Activated naive CD8-positive, alpha-beta T cell treated with anti-CD3 and anti-CD28 coated beads for 36 hours (primary cell): ENCODE measurements at regions not wholly inside any gene's neighbourhood (a gene's known extent, or its start where the extent isn't known, plus 50 kb on each side); places are given as distances from the start of the nearest gene placed in this dataset.

Experiments used
- DNase-seq: peaks from one replicate; pipeline ENCODE4 v3.0.0; 2021
- H3K27ac Mint-ChIP-seq: one replicate; pipeline ENCODE4 v1.8.0; 2022; ENCODE audit warnings: mild to moderate bottlenecking, moderate library complexity, mixed read lengths
- H3K27me3 Mint-ChIP-seq: one replicate; pipeline ENCODE4 v1.8.0; 2022; ENCODE audit warnings: mild to moderate bottlenecking, mixed read lengths
- H3K36me3 Mint-ChIP-seq: one replicate; pipeline ENCODE4 v1.8.0; 2021; ENCODE audit warnings: mild to moderate bottlenecking, mixed read lengths
- H3K4me1 Mint-ChIP-seq: one replicate; pipeline ENCODE4 v1.8.0; 2021; ENCODE audit warnings: mixed read lengths
- H3K4me3 Mint-ChIP-seq: one replicate; pipeline ENCODE4 v1.8.0; 2022; ENCODE audit warnings: mild to moderate bottlenecking, moderate library complexity, mixed read lengths
- H3K9me3 Mint-ChIP-seq: one replicate; pipeline ENCODE4 v1.8.0; 2022; ENCODE audit warnings: mixed read lengths

DNA sequence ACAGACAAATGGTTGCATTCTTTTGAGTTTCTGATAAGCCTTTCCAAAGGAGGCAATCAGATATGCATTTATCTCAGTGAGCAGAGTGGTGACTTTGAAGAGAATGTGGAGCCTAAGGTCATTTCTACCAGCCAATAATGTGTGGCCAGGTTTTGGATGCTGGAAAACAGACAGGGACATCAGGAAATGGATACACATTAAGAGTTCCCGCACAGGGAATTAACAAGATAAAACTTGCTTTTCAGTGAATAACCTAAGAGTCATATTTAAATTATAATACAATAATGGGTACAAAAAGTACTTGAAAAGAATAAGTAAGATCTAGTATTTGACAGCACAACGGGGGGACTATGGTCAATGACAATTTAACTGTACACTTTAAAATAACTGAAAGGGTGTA lies 492.3 kb upstream of the FAM241A start:
- no peaks in the 10 kb centered on the region for H3K9me3 Mint-ChIP-seq
- no peaks in the 10 kb centered on the region for H3K4me1 Mint-ChIP-seq
- no peaks in the 10 kb centered on the region for H3K36me3 Mint-ChIP-seq
- DNase-seq: no peak
- H3K27me3 Mint-ChIP-seq: no peaks in the 10 kb centered on the region
- H3K27ac Mint-ChIP-seq: no peak overlapping the region
- H3K4me3 Mint-ChIP-seq: no peak overlapping the region

DNA sequence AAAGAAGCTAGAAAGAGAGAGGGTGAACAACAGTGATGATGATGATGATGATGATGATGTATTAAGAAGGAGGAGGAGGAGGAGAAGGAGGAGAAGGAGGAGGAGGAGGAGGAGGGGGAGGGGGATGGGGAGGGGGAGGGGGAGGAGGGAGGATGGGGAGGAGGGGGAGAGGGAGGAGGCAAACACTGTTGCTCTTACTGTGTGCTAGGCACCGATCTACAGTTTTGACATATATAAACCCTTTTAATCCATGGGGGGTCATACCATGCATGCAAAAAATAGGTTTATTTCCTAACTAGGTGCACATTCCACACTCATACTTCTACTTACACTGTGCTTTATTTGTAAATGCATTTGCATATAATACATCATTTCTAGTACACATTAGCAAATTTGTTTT lies 482.8 kb upstream of the FAM241A start:
- Mint-ChIP-seq H3K9me3 (peaks cover 3% of the 10 kb centered on the region), H3K4me1 (no peaks in the 10 kb centered on the region), H3K4me3 (no peak overlapping the region), H3K27me3 (no peaks in the 10 kb centered on the region), H3K36me3 (no peaks in the 10 kb centered on the region), H3K27ac (no peak overlapping the region)
- no peak for DNase-seq

DNA sequence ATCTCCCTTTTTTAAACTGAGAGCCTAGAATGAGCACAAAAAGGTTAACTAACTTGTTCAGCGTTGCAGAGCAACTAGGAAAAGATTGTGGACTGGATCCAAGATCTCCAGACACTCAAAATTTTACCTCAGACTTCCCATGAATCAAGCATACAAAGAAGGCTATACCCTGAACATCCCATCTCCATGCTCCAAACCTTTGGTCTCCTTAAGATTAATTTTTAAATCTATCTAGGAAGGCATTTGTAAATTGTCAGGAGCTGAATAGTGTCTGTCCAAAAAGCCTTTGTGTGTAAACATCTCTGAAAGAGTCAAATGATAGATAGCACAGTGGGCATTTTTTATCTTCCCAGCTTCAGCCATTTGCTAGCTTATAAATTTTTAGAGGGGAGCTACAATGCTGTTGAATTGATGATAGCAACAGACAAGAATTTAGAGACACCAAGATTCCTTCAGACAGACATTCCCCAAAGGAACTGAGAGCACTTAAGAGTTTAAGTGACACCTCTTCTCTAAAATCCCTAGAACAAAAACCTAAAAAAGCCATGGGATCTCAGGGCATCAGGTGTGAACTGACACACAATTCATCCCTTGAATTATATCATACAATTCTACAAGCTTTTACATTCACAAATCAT lies 480.8 kb upstream of the FAM241A start:
- H3K9me3 Mint-ChIP-seq: peaks cover 3% of the 10 kb centered on the region
- H3K36me3 Mint-ChIP-seq: no peaks in the 10 kb centered on the region
- no peak overlapping the region for H3K27ac Mint-ChIP-seq
- no peaks in the 10 kb centered on the region for H3K4me1 Mint-ChIP-seq
- no peak overlapping the region for H3K4me3 Mint-ChIP-seq
- no peaks in the 10 kb centered on the region for H3K27me3 Mint-ChIP-seq
- no peak for DNase-seq

DNA sequence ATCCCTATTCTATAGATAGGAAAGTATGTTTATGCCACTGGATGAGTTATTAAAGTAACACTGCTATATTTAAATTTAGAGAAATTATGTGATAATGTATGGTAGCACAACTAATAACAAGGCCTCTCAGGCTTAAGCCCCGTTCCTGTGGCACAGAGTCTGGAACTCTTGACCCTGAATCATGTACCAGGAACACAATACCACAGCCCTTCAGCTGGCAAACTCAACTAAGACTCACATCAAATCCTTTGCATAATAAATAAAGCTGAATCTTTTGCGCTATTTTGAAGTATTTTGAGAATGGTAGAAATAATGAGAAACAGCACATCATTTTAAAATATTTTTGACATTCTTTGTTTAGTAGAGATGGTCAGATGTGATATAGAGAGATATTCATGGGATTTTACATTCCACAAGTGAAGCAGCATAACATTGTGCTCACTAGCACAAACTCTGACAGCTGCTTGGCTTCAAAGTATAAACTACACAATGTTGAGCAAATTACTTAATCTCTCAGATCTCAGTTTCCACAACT lies 478.4 kb upstream of the FAM241A start:
- no peak for DNase-seq
- Mint-ChIP-seq H3K4me3 (no peak overlapping the region), H3K36me3 (no peaks in the 10 kb centered on the region), H3K4me1 (no peaks in the 10 kb centered on the region), H3K27ac (no peak overlapping the region), H3K9me3 (peaks cover 3% of the 10 kb centered on the region), H3K27me3 (no peaks in the 10 kb centered on the region)

DNA sequence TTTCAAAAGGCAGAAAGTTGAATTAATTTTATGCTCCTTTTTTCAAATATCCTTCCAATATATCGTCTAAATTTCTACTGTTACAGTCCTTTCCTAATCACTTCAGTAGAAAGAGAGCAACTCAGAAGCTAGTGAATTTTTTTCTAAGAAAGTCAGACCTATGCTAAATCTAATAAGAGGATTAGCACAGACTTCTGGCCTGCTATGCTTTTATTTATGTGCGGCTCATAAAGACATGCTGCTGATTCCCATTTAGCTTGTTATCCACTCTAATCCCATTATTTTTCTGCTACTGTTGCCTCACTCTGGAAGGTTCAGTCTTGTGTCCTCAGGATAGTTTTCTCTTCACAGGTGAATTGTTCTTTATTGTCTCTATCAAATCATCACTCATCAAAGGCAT lies 473.5 kb upstream of the FAM241A start:
- Mint-ChIP-seq H3K9me3 (no peaks in the 10 kb centered on the region), H3K27ac (no peak overlapping the region)

DNA sequence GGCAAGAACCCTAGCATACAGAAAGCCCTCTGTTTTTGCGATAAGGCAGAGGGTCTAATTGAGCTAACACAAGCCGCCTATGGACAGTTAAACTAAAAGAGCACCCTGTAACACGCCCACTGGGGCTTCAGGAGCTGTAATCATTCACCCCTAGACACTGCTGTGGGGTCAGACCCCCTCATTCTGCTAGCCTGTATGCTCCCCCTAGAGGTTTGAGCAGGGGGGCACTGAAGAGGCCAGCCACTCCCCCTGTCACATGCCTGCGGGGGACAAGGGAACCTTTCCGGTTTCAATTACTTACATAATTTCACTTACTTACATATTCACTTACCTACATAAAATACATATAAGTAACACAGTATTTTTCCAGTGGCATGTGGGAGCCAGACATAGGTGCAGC lies 469.5 kb upstream of the FAM241A start:
- H3K27me3 Mint-ChIP-seq: no peaks in the 10 kb centered on the region
- no peaks in the 10 kb centered on the region for H3K4me1 Mint-ChIP-seq
- H3K4me3 Mint-ChIP-seq: no peak overlapping the region
- H3K9me3 Mint-ChIP-seq: no peaks in the 10 kb centered on the region
- H3K36me3 Mint-ChIP-seq: no peaks in the 10 kb centered on the region
- DNase-seq: no peak
- H3K27ac Mint-ChIP-seq: no peak overlapping the region

More for the DNA sequence above, 473.5 kb upstream of the FAM241A start:
- no peaks in the 10 kb centered on the region for H3K4me1 Mint-ChIP-seq
- DNase-seq: no peak
- H3K4me3 Mint-ChIP-seq: no peak overlapping the region
- H3K36me3 Mint-ChIP-seq: no peaks in the 10 kb centered on the region
- no peaks in the 10 kb centered on the region for H3K27me3 Mint-ChIP-seq

DNA sequence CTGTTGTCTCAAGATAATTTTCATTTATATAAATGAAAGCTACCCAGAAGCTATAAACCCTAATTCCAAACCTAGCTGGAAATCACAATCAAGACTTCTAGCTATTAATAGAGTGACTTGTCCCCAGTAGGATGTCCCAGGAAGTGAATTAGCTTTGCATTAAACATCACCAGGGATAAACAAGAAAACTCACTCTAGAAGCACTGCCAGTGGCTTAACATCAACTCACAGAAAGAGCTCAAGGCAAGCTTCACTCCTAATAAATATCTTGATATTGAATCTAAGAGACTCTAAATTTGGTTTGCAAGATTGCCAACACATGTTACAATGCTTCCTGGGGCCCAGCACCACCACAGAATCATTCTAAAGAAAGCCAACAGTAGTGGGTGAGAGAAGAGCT lies 468.7 kb upstream of the FAM241A start:
- no peak for DNase-seq
- H3K36me3 Mint-ChIP-seq: no peaks in the 10 kb centered on the region
- H3K27ac Mint-ChIP-seq: no peak overlapping the region
- H3K27me3 Mint-ChIP-seq: no peaks in the 10 kb centered on the region
- no peaks in the 10 kb centered on the region for H3K9me3 Mint-ChIP-seq
- H3K4me1 Mint-ChIP-seq: no peaks in the 10 kb centered on the region
- H3K4me3 Mint-ChIP-seq: no peak overlapping the region

DNA sequence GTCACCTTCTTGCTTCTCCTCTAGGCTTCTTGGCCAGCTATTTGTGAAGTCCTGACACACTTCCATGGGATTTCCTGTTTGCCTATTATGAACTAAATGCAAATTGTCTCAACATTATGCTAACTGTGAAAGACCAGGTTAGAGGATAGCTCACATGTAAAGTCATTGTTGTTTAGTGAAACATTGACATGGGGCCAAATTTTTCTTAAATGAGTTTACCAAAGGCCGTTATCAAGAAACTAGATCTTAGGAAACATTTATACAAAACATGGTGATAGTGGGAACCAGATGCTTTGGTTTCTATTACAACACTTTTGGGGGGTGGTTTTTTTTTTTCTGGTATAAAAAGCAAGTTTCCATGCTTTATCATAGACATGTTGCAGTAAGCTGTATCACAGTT lies 466.8 kb upstream of the FAM241A start:
- H3K4me3 Mint-ChIP-seq: no peak overlapping the region
- H3K4me1 Mint-ChIP-seq: no peaks in the 10 kb centered on the region
- no peaks in the 10 kb centered on the region for H3K9me3 Mint-ChIP-seq
- no peaks in the 10 kb centered on the region for H3K27me3 Mint-ChIP-seq
- no peak for DNase-seq
- H3K27ac Mint-ChIP-seq: no peak overlapping the region
- no peaks in the 10 kb centered on the region for H3K36me3 Mint-ChIP-seq

DNA sequence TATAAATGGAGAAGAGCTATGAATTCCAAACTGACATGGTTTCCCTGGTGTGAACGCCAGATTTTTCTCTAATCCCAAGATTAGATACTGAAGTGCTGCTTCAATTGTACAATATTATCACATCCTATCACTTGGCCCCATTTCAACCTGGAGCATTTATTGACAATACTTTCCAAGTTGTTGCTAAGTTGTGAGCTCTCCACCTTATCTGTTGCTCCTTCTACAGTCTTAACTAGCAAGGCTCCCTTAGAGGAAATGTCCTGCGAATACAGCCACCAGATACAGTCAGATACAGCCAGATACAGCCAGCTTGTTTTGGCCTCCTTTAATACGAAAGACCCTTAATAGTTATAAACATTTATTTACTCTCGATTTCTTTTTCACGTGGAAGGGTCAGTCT lies 466.3 kb upstream of the FAM241A start:
- no peak overlapping the region for H3K4me3 Mint-ChIP-seq

DNA sequence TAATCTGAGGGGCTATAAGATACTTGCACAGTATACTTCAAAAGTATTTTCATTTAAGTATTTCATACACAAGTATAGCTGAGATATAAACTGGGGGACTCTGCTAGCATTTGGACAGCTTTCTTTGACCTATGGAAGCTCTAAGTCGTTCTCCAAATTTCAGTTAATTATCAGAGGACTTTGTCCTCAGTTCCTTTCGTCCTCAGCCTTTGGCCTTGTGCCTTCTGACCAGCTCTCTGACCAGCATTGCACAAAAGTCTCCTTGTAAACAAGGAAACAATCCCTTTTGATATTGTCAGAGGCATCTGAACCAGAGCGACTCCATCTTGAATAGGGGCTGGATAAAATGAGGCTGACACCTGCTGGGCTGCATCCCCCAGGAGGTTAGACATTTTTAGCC lies 464.0 kb upstream of the FAM241A start:
- peaks cover 4% of the 10 kb centered on the region for H3K9me3 Mint-ChIP-seq
- DNase-seq: no peak
- H3K27ac Mint-ChIP-seq: no peak overlapping the region
- no peaks in the 10 kb centered on the region for H3K36me3 Mint-ChIP-seq
- no peaks in the 10 kb centered on the region for H3K4me1 Mint-ChIP-seq
- H3K27me3 Mint-ChIP-seq: no peaks in the 10 kb centered on the region
- H3K4me3 Mint-ChIP-seq: no peak overlapping the region

More for the DNA sequence above, 466.3 kb upstream of the FAM241A start:
- Mint-ChIP-seq H3K27ac (no peak overlapping the region), H3K36me3 (no peaks in the 10 kb centered on the region), H3K9me3 (peaks cover 1% of the 10 kb centered on the region), H3K4me1 (no peaks in the 10 kb centered on the region), H3K27me3 (no peaks in the 10 kb centered on the region)
- no peak for DNase-seq

DNA sequence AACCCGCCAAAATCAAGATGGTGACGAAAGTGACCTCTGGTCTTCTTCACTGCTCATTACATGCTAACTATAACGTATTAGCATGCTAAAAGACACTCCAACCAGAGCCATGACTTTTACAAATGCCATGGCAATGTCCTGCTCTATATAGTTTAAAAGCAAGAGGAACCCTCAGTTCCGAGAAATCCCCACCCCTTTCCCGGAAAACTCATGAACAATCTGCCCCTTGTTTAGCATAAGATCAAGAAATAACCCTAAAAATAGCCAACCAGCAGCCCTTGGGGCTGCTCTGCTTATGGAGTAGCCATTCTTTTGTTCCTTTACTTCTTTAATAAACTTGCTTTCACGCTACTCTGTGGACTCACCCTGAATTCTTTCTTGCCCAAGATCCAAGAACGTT lies 463.5 kb upstream of the FAM241A start:
- no peak for DNase-seq
- H3K27me3 Mint-ChIP-seq: no peaks in the 10 kb centered on the region
- H3K4me3 Mint-ChIP-seq: no peak overlapping the region
- H3K4me1 Mint-ChIP-seq: no peaks in the 10 kb centered on the region
- no peaks in the 10 kb centered on the region for H3K36me3 Mint-ChIP-seq
- H3K27ac Mint-ChIP-seq: no peak overlapping the region
- peaks cover 4% of the 10 kb centered on the region for H3K9me3 Mint-ChIP-seq

DNA sequence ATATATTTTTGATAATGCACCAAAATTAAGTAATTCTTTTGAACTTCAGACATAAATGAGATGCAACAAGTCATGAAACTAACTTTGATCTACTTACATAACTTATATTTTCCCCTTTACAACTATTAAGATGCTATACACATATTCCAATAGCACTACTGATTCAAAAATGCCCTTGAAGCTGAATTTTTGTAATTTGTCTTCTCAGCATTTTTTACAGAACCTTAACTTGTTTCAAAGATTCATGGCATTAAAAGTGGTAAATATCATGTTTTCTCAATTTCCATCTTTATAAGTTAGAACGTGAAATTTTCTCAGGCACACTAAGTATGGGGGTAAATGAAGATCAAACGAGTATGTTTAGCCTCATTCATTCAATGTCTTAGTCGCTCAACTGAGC lies 460.0 kb upstream of the FAM241A start:
- Mint-ChIP-seq H3K27me3 (no peaks in the 10 kb centered on the region), H3K4me3 (no peak overlapping the region), H3K9me3 (peaks cover 4% of the 10 kb centered on the region), H3K4me1 (no peaks in the 10 kb centered on the region), H3K36me3 (no peaks in the 10 kb centered on the region), H3K27ac (no peak overlapping the region)
- no peak for DNase-seq

DNA sequence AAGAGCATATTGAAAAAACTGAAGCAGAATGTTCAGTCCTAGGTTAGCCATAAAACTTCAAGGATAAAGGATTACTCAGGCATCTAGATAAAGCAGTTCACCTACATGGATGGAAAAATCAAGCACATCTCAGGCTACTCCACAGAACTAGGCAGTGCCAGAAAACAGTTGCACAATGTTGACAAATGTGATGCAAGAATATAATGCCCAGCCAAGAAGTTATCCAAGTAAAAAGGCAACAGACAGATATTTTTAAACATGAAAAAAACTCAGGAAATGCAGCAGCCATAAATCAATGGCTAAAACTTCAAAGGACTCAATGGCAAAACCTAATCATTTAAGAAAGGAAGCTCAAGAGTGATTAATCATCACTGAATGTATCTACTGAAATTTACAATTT lies 456.0 kb upstream of the FAM241A start:
- no peak overlapping the region for H3K27ac Mint-ChIP-seq
- no peak overlapping the region for H3K4me3 Mint-ChIP-seq
- H3K36me3 Mint-ChIP-seq: no peaks in the 10 kb centered on the region
- H3K9me3 Mint-ChIP-seq: peaks cover under 1% of the 10 kb centered on the region
- no peaks in the 10 kb centered on the region for H3K27me3 Mint-ChIP-seq
- no peaks in the 10 kb centered on the region for H3K4me1 Mint-ChIP-seq
- DNase-seq: no peak

DNA sequence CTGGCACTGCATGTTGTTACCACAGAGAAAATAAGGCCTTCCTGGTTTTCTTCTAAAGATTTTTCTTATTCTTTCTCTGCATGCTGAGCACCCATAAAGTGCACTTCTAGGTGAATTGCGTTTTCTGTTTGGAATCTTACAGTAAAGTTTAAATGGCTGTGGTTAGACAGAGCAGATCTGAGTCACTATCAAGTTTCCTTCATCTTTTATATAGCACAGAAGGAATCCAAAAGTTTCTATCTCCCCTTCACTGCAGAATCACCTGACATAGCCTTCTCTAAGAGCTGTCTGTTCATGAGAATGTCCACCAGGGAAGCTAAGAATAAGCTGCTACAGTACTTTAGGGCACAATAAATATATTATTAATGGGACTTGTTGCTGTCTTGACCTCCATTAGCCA lies 455.5 kb upstream of the FAM241A start:
- H3K9me3 Mint-ChIP-seq: no peaks in the 10 kb centered on the region
- H3K27me3 Mint-ChIP-seq: no peaks in the 10 kb centered on the region
- no peaks in the 10 kb centered on the region for H3K4me1 Mint-ChIP-seq
- H3K36me3 Mint-ChIP-seq: no peaks in the 10 kb centered on the region
- DNase-seq: no peak
- H3K4me3 Mint-ChIP-seq: no peak overlapping the region
- no peak overlapping the region for H3K27ac Mint-ChIP-seq

DNA sequence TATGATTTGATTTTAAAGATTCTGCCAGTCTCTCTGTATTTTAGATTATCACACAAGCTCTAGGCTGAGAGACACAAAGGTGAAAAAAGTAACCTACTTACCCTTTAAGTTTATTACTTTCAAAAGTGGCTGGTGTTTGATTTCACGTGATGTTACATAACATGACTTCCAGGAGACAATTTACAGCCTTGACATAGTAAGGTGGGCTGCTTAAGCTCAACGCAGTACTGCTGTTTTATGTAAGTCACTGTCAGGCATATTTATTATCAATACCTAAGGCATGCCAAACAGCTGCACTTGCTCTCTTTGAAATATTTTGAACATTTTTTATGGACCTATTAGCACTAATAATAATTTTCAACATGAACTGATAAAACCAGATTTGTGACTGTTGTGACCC lies 451.5 kb upstream of the FAM241A start:
- Mint-ChIP-seq H3K4me1 (no peaks in the 10 kb centered on the region), H3K9me3 (no peaks in the 10 kb centered on the region), H3K4me3 (no peak overlapping the region), H3K27ac (no peak overlapping the region), H3K27me3 (no peaks in the 10 kb centered on the region), H3K36me3 (no peaks in the 10 kb centered on the region)
- no peak for DNase-seq

DNA sequence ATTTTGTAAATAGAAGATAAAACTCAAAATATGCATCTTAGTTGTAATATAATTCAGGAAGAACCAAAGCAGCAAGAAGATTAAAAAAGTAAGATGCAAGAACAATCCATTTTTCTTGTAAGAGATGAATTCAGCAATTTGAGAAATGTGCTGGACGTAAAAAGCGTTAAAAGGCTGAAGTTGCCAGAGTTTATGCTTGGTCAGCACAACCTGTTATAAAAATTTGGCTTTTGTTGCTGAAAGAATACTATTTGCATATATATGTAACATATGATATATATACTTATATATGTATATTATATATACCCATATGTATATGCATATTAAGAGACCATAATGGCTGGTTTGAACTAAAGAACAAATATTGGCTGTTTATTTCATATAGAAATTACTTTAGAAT lies 449.6 kb upstream of the FAM241A start:
- H3K36me3 Mint-ChIP-seq: no peaks in the 10 kb centered on the region
- no peaks in the 10 kb centered on the region for H3K27me3 Mint-ChIP-seq
- no peak overlapping the region for H3K4me3 Mint-ChIP-seq
- H3K9me3 Mint-ChIP-seq: no peaks in the 10 kb centered on the region
- H3K4me1 Mint-ChIP-seq: no peaks in the 10 kb centered on the region
- no peak overlapping the region for H3K27ac Mint-ChIP-seq
- DNase-seq: no peak
